ENCODE measurements at regions not wholly inside any gene's neighbourhood (a gene's known extent, or its start where the extent isn't known, plus 50 kb on each side); places are given as distances from the start of the nearest gene placed in this dataset.
A peak's percentile ranks its signal among the peaks of the same experiment; 100 is the strongest.

DNA sequence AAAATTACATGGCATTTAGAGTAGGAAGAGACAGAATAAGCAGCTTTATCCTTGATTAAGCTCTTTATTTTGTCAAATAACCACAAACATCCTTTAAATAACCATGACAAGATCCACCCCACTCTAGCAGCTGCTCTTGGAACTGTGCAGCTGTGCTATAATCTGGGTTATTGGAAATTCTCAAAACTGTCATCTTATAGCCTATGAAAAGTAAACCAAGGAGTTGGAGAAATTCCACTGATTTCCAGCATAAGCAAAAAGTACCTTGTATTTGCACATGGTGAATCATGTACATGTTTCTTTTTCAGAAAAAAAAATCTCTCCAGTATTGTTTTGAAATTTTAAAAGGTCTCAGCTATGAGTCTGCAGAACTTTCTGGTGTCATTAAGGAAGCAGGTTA is 88.8 kb upstream of the ABI3BP start:
- DNase-seq = no peak

DNA sequence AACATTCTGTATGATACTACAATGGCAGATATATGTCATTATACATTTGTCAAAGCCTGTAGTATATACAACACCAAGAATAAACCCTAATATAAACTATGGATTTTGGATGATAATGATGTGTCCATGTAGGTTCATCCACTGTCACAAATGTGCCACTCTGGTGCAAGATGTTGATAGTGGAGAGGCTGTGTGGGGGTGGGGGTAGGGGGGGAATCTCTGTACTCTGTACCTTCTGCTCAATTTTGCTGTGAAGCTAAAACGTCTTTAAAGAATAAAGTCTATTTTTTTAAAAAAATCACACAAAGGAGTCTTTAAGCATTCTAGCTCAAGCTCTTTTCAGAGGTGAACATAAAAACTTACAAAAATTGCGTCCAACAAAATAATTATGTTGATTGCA is 88.2 kb upstream of the ABI3BP start:
- H3K36me3 ChIP-seq (replicated peaks) = no peaks in the 10 kb centered on the region
- TF ChIP-seq, protein P1, sequence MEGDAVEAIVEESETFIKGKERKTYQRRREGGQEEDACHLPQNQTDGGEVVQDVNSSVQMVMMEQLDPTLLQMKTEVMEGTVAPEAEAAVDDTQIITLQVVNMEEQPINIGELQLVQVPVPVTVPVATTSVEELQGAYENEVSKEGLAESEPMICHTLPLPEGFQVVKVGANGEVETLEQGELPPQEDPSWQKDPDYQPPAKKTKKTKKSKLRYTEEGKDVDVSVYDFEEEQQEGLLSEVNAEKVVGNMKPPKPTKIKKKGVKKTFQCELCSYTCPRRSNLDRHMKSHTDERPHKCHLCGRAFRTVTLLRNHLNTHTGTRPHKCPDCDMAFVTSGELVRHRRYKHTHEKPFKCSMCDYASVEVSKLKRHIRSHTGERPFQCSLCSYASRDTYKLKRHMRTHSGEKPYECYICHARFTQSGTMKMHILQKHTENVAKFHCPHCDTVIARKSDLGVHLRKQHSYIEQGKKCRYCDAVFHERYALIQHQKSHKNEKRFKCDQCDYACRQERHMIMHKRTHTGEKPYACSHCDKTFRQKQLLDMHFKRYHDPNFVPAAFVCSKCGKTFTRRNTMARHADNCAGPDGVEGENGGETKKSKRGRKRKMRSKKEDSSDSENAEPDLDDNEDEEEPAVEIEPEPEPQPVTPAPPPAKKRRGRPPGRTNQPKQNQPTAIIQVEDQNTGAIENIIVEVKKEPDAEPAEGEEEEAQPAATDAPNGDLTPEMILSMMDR (IDR thresholded peaks at IDR 0.05; ENCODE audit: low read depth, low read length, missing control alignments) = no peak
- H3K27me3 ChIP-seq (replicated peaks) = no peaks in the 10 kb centered on the region
- H3K27ac ChIP-seq = no peak overlapping the region
- no peak for DNase-seq
- in situ Hi-C loops (cut with HindIII; ENCODE audit: low pct_ligation_motif_present, low sequenced_read_pairs) = no loop called here
- no peak overlapping the region for H3K4me3 ChIP-seq (ENCODE audit: low read depth, low read length)

More for the DNA sequence above, 88.8 kb upstream of the ABI3BP start:
- no peak overlapping the region for H3K4me3 ChIP-seq (ENCODE audit: low read depth, low read length)
- H3K27ac ChIP-seq = no peak overlapping the region
- in situ Hi-C loops (cut with HindIII; ENCODE audit: low pct_ligation_motif_present, low sequenced_read_pairs) = no loop called here
- H3K27me3 ChIP-seq (replicated peaks) = no peaks in the 10 kb centered on the region
- TF ChIP-seq, protein P1 (IDR thresholded peaks at IDR 0.05; ENCODE audit: low read depth, low read length, missing control alignments) = no peak
- H3K36me3 ChIP-seq (replicated peaks) = no peaks in the 10 kb centered on the region

DNA sequence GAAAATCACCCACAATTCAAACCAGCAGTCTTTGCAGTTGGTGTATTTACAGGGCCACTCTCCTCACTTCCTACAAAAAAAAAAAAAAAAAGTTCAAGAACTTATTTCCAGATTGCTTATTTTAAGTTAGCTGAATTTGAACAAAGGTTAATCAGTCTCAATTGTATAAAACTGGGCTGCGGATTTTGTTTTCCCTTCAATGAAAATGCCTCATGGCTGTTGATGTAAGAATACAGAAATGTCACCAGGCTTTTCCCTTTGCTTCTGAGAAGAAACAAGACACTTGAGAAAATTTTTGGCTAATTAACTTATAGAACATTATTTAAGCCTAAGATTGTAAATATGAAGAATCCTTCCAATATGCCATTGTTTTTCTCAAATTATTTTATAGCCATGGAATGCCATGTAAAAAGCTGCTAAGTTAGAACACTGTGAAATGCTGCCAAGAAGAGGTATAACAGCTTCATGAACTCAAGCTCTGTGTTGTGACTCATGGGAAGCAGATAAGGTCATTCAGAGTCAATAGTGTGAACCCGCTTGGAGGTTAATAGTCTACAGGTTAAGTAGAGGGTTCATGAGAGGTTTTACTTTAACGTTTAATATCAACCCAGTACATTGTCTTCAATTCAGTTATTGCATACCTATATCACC is 84.3 kb upstream of the ABI3BP start:
- H3K36me3 ChIP-seq (replicated peaks) = no peaks in the 10 kb centered on the region
- H3K27me3 ChIP-seq (replicated peaks) = no peaks in the 10 kb centered on the region
- H3K27ac ChIP-seq = peak overlapping the region; percentile 38
- in situ Hi-C loops (cut with HindIII; ENCODE audit: low pct_ligation_motif_present, low sequenced_read_pairs) = no loop called here
- TF ChIP-seq, protein P1 (IDR thresholded peaks at IDR 0.05; ENCODE audit: low read depth, low read length, missing control alignments) = no peak
- H3K4me3 ChIP-seq (ENCODE audit: low read depth, low read length) = no peak overlapping the region
- peak; percentile 64 for DNase-seq

- no peak overlapping the region for H3K4me3 ChIP-seq (ENCODE audit: low read depth, low read length)
- in situ Hi-C loops (cut with HindIII; ENCODE audit: low pct_ligation_motif_present, low sequenced_read_pairs) = no loop called here
- no peaks in the 10 kb centered on the region for H3K27me3 ChIP-seq (replicated peaks)
- DNase-seq = peak; percentile 37
- TF ChIP-seq, protein P1 (IDR thresholded peaks at IDR 0.05; ENCODE audit: low read depth, low read length, missing control alignments) = no peak
- no peaks in the 10 kb centered on the region for H3K36me3 ChIP-seq (replicated peaks)
- no peak overlapping the region for H3K27ac ChIP-seq
Observed at GRCh38 chr3:101074518-101074917, 81.3 kb upstream of the ABI3BP start.

DNA sequence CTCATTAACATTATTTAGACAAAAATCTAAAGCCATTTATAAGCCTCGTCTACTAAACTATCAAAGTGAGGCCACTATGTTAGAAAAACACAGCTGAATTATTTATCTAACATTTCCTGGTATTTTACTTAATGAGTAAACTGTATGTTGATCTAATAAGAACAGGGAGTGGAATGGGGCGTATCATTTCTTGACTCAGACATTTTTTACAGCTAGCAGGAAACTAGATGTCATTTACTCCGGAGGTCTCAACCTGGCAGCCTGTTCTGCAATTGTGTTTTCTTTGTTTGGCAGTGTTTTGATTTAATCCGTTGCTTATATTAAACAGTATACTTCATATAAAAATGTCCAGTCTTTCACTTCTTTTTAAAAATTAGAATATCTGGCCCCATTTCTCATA is 79.1 kb upstream of the ABI3BP start:
- in situ Hi-C loops (cut with HindIII; ENCODE audit: low pct_ligation_motif_present, low sequenced_read_pairs) = no loop called here
- Histone ChIP-seq H3K36me3 (replicated peaks) (no peaks in the 10 kb centered on the region), H3K27ac (no peak overlapping the region), H3K4me3 (ENCODE audit: low read depth, low read length) (no peak overlapping the region), H3K27me3 (replicated peaks) (no peaks in the 10 kb centered on the region)
- TF ChIP-seq, protein P1 (IDR thresholded peaks at IDR 0.05; ENCODE audit: low read depth, low read length, missing control alignments) = no peak
- DNase-seq = peak; percentile 18

- in situ Hi-C loops (cut with HindIII; ENCODE audit: low pct_ligation_motif_present, low sequenced_read_pairs) = no loop called here
- no peak overlapping the region for H3K27ac ChIP-seq
Observed at GRCh38 chr3:101070799-101071121, 77.5 kb upstream of the ABI3BP start.

More at GRCh38 chr3:101070799-101071121, 77.5 kb upstream of the ABI3BP start:
- DNase-seq = no peak
- no peak overlapping the region for H3K4me3 ChIP-seq (ENCODE audit: low read depth, low read length)
- no peaks in the 10 kb centered on the region for H3K36me3 ChIP-seq (replicated peaks)
- H3K27me3 ChIP-seq (replicated peaks) = no peaks in the 10 kb centered on the region
- TF ChIP-seq, protein P1 (IDR thresholded peaks at IDR 0.05; ENCODE audit: low read depth, low read length, missing control alignments) = no peak

All from brain microvascular endothelial cell (primary cell).